K562 (cell line): ENCODE measurements at regions not wholly inside any gene's neighbourhood (a gene's known extent, or its start where the extent isn't known, plus 50 kb on each side); places are given as distances from the start of the nearest gene placed in this dataset.

ENCODE experiments used
- ESRRA ChIP-seq: fragments of 450-650 bp; IDR thresholded peaks from 2 replicates; pipeline ENCODE4 v1.6.1; 2014; ENCODE audit warnings: low read depth, mild to moderate bottlenecking, moderate library complexity, borderline replicate concordance
- GTF2A2 ChIP-seq: IDR thresholded peaks from 2 replicates; pipeline ENCODE4 v1.6.1; 2016; ENCODE audit warnings: mild to moderate bottlenecking, missing genetic modification characterization, missing compliant biosample characterization
- HDAC6 ChIP-seq: IDR thresholded peaks from 2 replicates; pipeline ENCODE4 v1.6.1; 2012; ENCODE audit warnings: low read depth, mild to moderate bottlenecking, control low read depth, inconsistent platforms, low read length, moderate library complexity
- HDGF ChIP-seq: fragments of 450-650 bp; IDR thresholded peaks from 2 replicates; pipeline ENCODE4 v1.6.1; 2016
- KDM2B ChIP-seq: fragments of 250-450 bp; sonication (Bioruptor Pico); IDR thresholded peaks from 2 replicates; pipeline ENCODE4 v1.8.0; 2021; ENCODE audit warnings: mild to moderate bottlenecking, moderate library complexity
- MXI1 ChIP-seq: IDR thresholded peaks from 2 replicates; pipeline ENCODE4 v1.6.1; 2011; ENCODE audit warnings: low read depth, mild to moderate bottlenecking, improper control_type of control experiment, low read length
- SAP30 ChIP-seq: fragments of 200-600 bp; sonication (generic); IDR thresholded peaks from 2 replicates; pipeline ENCODE4 v1.6.1; 2012; ENCODE audit warnings: borderline replicate concordance, low read depth, mild to moderate bottlenecking, moderate library complexity, low read length, control low read depth, inconsistent platforms; ENCODE audit not compliant: insufficient read depth, poor library complexity, severe bottlenecking
- TAF7 ChIP-seq: fragments of 450-650 bp; IDR thresholded peaks from 2 replicates; pipeline ENCODE4 v1.6.1; 2016; ENCODE audit warnings: missing genetic modification characterization, missing compliant biosample characterization
- ZBTB26 ChIP-seq: fragments of 450-650 bp; formaldehyde crosslinking; IDR thresholded peaks from 2 replicates; pipeline ENCODE4 v1.4.0; 2022; ENCODE audit warnings: missing genetic modification characterization
- TF ChIP-seq, protein P1 (sequence below): IDR thresholded peaks from 2 replicates; pipeline ENCODE4 v1.6.1; 2011; ENCODE audit not compliant: insufficient read length; ENCODE audit errors: extremely low read depth
- TF ChIP-seq, protein P2 (sequence below): sonication (generic); IDR thresholded peaks from 2 replicates; pipeline ENCODE4 v1.6.1; 2016

GRCh38 chr16:64426131-64426666, 695.7 kb downstream of the CDH11 start (continued):
- TF ChIP-seq, protein P1, sequence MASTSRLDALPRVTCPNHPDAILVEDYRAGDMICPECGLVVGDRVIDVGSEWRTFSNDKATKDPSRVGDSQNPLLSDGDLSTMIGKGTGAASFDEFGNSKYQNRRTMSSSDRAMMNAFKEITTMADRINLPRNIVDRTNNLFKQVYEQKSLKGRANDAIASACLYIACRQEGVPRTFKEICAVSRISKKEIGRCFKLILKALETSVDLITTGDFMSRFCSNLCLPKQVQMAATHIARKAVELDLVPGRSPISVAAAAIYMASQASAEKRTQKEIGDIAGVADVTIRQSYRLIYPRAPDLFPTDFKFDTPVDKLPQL, result no peak
- TF ChIP-seq HDAC6 (no peak), MXI1 (no peak), ZBTB26 (CRISPR knock-in tag) (no peak), GTF2A2 (tag) (no peak), ESRRA (no peak), SAP30 (no peak), HDGF (no peak), TAF7 (tag) (no peak), KDM2B (CRISPR knock-in tag) (no peak)
- TF ChIP-seq, protein P2, sequence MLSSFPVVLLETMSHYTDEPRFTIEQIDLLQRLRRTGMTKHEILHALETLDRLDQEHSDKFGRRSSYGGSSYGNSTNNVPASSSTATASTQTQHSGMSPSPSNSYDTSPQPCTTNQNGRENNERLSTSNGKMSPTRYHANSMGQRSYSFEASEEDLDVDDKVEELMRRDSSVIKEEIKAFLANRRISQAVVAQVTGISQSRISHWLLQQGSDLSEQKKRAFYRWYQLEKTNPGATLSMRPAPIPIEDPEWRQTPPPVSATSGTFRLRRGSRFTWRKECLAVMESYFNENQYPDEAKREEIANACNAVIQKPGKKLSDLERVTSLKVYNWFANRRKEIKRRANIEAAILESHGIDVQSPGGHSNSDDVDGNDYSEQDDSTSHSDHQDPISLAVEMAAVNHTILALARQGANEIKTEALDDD, result no peak
